HEK293 (cell line): ENCODE measurements at regions not wholly inside any gene's neighbourhood (a gene's known extent, or its start where the extent isn't known, plus 50 kb on each side); places are given as distances from the start of the nearest gene placed in this dataset.

Experiments
- CTCF ChIA-PET: fragments of 350-600 bp; formaldehyde crosslinking; extraction: SDS; loops from one replicate; lab custom pipeline; 2021; ENCODE audit warnings: antibody characterized with exemption; lab: Yijun Ruan, JAX
- POLR2A ChIA-PET: fragments of 300-600 bp; formaldehyde crosslinking; extraction: SDS; loops from one replicate; lab custom pipeline; 2020; ENCODE audit warnings: antibody characterized with exemption, inconsistent platforms; lab: Yijun Ruan, JAX
- H3K27ac ChIP-seq: fragments of 200-500 bp; sonication (Bioruptor generic); 2 replicates; pipeline ENCODE4 v1.5.1; 2014; ENCODE audit warnings: low read depth, low read length, control low read depth, inconsistent platforms; ENCODE audit errors: extremely low read depth
- H3K36me3 ChIP-seq, 2 experiments: fragments of 200-500 bp in 1 of 2; sonication (Bioruptor generic) in 1 of 2; 1 replicate in 1 of 2; 2 replicates in 1 of 2; pipeline ENCODE4 v1.5.1; 2014 to 2017; ENCODE audit warnings: inconsistent platforms in 2 of 2, low read length in 2 of 2; ENCODE audit not compliant: control insufficient read depth in 2 of 2, insufficient read depth in 1 of 2
- H3K4me1 ChIP-seq: fragments of 200-500 bp; sonication (Bioruptor generic); 2 replicates; pipeline ENCODE4 v1.5.1; 2014; ENCODE audit warnings: mild to moderate bottlenecking, low read length, inconsistent platforms; ENCODE audit not compliant: control insufficient read depth, insufficient read depth
- H3K4me3 ChIP-seq: 2 replicates; pipeline ENCODE4 v1.5.1; 2011; ENCODE audit warnings: low read depth, mild to moderate bottlenecking, control low read depth, low read length, moderate library complexity
- H3K9me3 ChIP-seq: fragments of 200-500 bp; sonication (Bioruptor generic); 2 replicates; pipeline ENCODE4 v1.5.1; 2014; ENCODE audit warnings: low read depth, low read length, inconsistent platforms; ENCODE audit not compliant: control insufficient read depth, insufficient read depth
- CTCF ChIP-seq: fragments of 450-650 bp; formaldehyde crosslinking; IDR thresholded peaks from 2 replicates; pipeline ENCODE4 v1.5.1; 2016; ENCODE audit warnings: missing biosample characterization, missing genetic modification characterization
- EGR2 ChIP-seq: fragments of 450-650 bp; formaldehyde crosslinking; IDR thresholded peaks from 2 replicates; pipeline ENCODE4 v1.5.1; 2016; ENCODE audit warnings: low read depth, missing biosample characterization, missing genetic modification characterization
- GLI2 ChIP-seq: fragments of 450-650 bp; formaldehyde crosslinking; IDR thresholded peaks from 2 replicates; pipeline ENCODE4; 2017; ENCODE audit warnings: missing biosample characterization, missing genetic modification characterization, low read depth, borderline replicate concordance
- MYNN ChIP-seq: fragments of 450-650 bp; formaldehyde crosslinking; IDR thresholded peaks from 2 replicates; pipeline ENCODE4 v1.5.1; 2016; ENCODE audit warnings: missing biosample characterization, missing genetic modification characterization, borderline replicate concordance
- OSR2 ChIP-seq: fragments of 450-650 bp; formaldehyde crosslinking; IDR thresholded peaks from 2 replicates; pipeline ENCODE4 v1.5.1; 2016; ENCODE audit warnings: missing biosample characterization, missing genetic modification characterization
- PRDM1 ChIP-seq: fragments of 450-650 bp; formaldehyde crosslinking; IDR thresholded peaks from 2 replicates; pipeline ENCODE4; 2016; ENCODE audit warnings: missing biosample characterization, missing genetic modification characterization
- TCF7L2 ChIP-seq: IDR thresholded peaks from 2 replicates; pipeline ENCODE4 v1.6.1; 2011; ENCODE audit warnings: low read depth, mild to moderate bottlenecking, inconsistent platforms, low read length, moderate library complexity, borderline replicate concordance
- ZBTB17 ChIP-seq: fragments of 450-650 bp; formaldehyde crosslinking; IDR thresholded peaks from 2 replicates; pipeline ENCODE4 v1.5.1; 2016; ENCODE audit warnings: missing biosample characterization, missing genetic modification characterization
- ZBTB20 ChIP-seq: fragments of 450-650 bp; formaldehyde crosslinking; IDR thresholded peaks from 2 replicates; pipeline ENCODE4 v1.5.1; 2016; ENCODE audit warnings: missing biosample characterization, missing genetic modification characterization
- ZBTB6 ChIP-seq: fragments of 450-650 bp; formaldehyde crosslinking; IDR thresholded peaks from 2 replicates; pipeline ENCODE4 v1.5.1; 2017; ENCODE audit warnings: missing biosample characterization, missing genetic modification characterization
- ZNF138 ChIP-seq: fragments of 450-650 bp; formaldehyde crosslinking; IDR thresholded peaks from 2 replicates; pipeline ENCODE4 v1.5.1; 2016; ENCODE audit warnings: missing biosample characterization, missing genetic modification characterization, borderline replicate concordance
- ZNF157 ChIP-seq: fragments of 450-650 bp; formaldehyde crosslinking; IDR thresholded peaks from 2 replicates; pipeline ENCODE4 v1.5.1; 2016; ENCODE audit warnings: missing biosample characterization, missing genetic modification characterization
- ZNF2 ChIP-seq: fragments of 450-650 bp; formaldehyde crosslinking; IDR thresholded peaks from 2 replicates; pipeline ENCODE4 v1.5.1; 2016; ENCODE audit warnings: missing biosample characterization, missing genetic modification characterization
- ZNF239 ChIP-seq: fragments of 450-650 bp; formaldehyde crosslinking; IDR thresholded peaks from 2 replicates; pipeline ENCODE4 v1.5.1; 2016; ENCODE audit warnings: missing biosample characterization, missing genetic modification characterization
- ZNF26 ChIP-seq: fragments of 450-650 bp; formaldehyde crosslinking; IDR thresholded peaks from 2 replicates; pipeline ENCODE4 v1.5.1; 2016; ENCODE audit warnings: missing biosample characterization, missing genetic modification characterization
- ZNF449 ChIP-seq: fragments of 450-650 bp; formaldehyde crosslinking; IDR thresholded peaks from 2 replicates; pipeline ENCODE4 v1.5.1; 2017; ENCODE audit warnings: missing biosample characterization, mild to moderate bottlenecking, missing genetic modification characterization, moderate library complexity
- ZNF48 ChIP-seq: fragments of 450-650 bp; formaldehyde crosslinking; IDR thresholded peaks from 2 replicates; pipeline ENCODE4 v1.5.1; 2016; ENCODE audit warnings: missing biosample characterization, missing genetic modification characterization
- ZNF488 ChIP-seq: fragments of 450-650 bp; formaldehyde crosslinking; IDR thresholded peaks from 2 replicates; pipeline ENCODE4 v1.5.1; 2016; ENCODE audit warnings: missing biosample characterization, missing genetic modification characterization
- ZNF558 ChIP-seq: fragments of 450-650 bp; formaldehyde crosslinking; IDR thresholded peaks from 2 replicates; pipeline ENCODE4 v1.5.1; 2016; ENCODE audit warnings: missing biosample characterization, missing genetic modification characterization
- ZNF600 ChIP-seq: fragments of 450-650 bp; formaldehyde crosslinking; IDR thresholded peaks from 2 replicates; pipeline ENCODE4 v1.5.1; 2016; ENCODE audit warnings: missing biosample characterization, missing genetic modification characterization
- ZNF645 ChIP-seq: fragments of 450-650 bp; formaldehyde crosslinking; IDR thresholded peaks from 2 replicates; pipeline ENCODE4; 2016; ENCODE audit warnings: missing biosample characterization, missing genetic modification characterization
- ZNF704 ChIP-seq: fragments of 450-650 bp; formaldehyde crosslinking; IDR thresholded peaks from 2 replicates; pipeline ENCODE4 v1.5.1; 2016; ENCODE audit warnings: missing biosample characterization, missing genetic modification characterization

GRCh38 chr2:142234741-142235140 is 103.9 kb upstream of the LRP1B start:
- no peak overlapping the region for H3K27ac ChIP-seq
- H3K9me3 ChIP-seq = no peaks in the 10 kb centered on the region
- no peak overlapping the region for H3K4me3 ChIP-seq
- CTCF ChIA-PET = no interaction called here
- no peaks in the 10 kb centered on the region for H3K36me3 ChIP-seq
- no peak for TF ChIP-seq MYNN (tag by site-specific recombination)
- no peak for TF ChIP-seq ZBTB6
- no peak for TF ChIP-seq ZNF449 (tag by site-specific recombination)
- TF ChIP-seq ZNF645 (tag by site-specific recombination) = no peak
- TF ChIP-seq ZNF488 (tag by site-specific recombination) = no peak
- no peak for TF ChIP-seq ZNF600 (tag by site-specific recombination)
- no peak for TF ChIP-seq PRDM1 (tag by site-specific recombination)
- TF ChIP-seq ZNF48 (tag by site-specific recombination) = no peak
- 0 out of 2 replicates have a peak, but pooled peaks have one; percentile 15 for TF ChIP-seq ZBTB20 (tag by site-specific recombination)
- no peak for TF ChIP-seq TCF7L2
- no peak for TF ChIP-seq OSR2 (tag by site-specific recombination)
- TF ChIP-seq ZNF26 (tag by site-specific recombination) = no peak
- no peak for TF ChIP-seq ZNF138 (tag by site-specific recombination)
- TF ChIP-seq ZBTB17 = peak; percentile 50
- no peak for TF ChIP-seq ZNF704 (tag by site-specific recombination)
- TF ChIP-seq ZNF558 = no peak
- no peak for TF ChIP-seq ZNF2 (tag by site-specific recombination)
- TF ChIP-seq GLI2 (tag by site-specific recombination) = no peak
- POLR2A ChIA-PET = no interaction called here
- no peaks in the 10 kb centered on the region for H3K4me1 ChIP-seq

GRCh38 chr2:142223309-142223708 is 92.5 kb upstream of the LRP1B start:
- no peaks in the 10 kb centered on the region; the same call in 1 of the 2 replicates for H3K4me1 ChIP-seq
- H3K27ac ChIP-seq = no peak overlapping the region
- ChIA-PET CTCF (no interaction called here), POLR2A (no interaction called here)
- H3K36me3 ChIP-seq = no peaks in the 10 kb centered on the region
- H3K9me3 ChIP-seq = no peaks in the 10 kb centered on the region
- TF ChIP-seq ZNF157 (tag by site-specific recombination) (no peak), ZBTB6 (no peak), CTCF (tag by site-specific recombination) (no peak), EGR2 (tag by site-specific recombination) (no peak), ZNF239 (no peak)
- no peak overlapping the region for H3K4me3 ChIP-seq
